HCT116 (cell line): ENCODE measurements at regions not wholly inside any gene's neighbourhood (a gene's known extent, or its start where the extent isn't known, plus 50 kb on each side); places are given as distances from the start of the nearest gene placed in this dataset.

Experiments
- ATAC-seq: fragments of 200-7000 bp; cut with Tn5 transposase; 2 replicates; pipeline ENCODE4 v1.9.1; 2020; ENCODE audit warnings: mild to moderate bottlenecking, moderate library complexity
- BruUV-seq: library from RNA; stranded (reverse); fragments of 400-500 nt; replicated peaks from 2 replicates; lab custom pipeline; 2021; lab: Mats Ljungman, UMichigan
- CTCF ChIA-PET: fragments of 300-600 bp; sonication (Branson Sonifier 250); formaldehyde crosslinking; loops from one replicate; lab custom pipeline; 2021; ENCODE audit warnings: antibody characterized with exemption; lab: Charles Lee
- POLR2A ChIA-PET: fragments of 300-600, 350-600 bp; sonication (Branson Sonifier 250); formaldehyde crosslinking; loops from one replicate; lab custom pipeline; 2021; ENCODE audit warnings: antibody characterized with exemption; lab: Charles Lee
- RAD21 ChIA-PET, 2 experiments: fragments of 300-600 bp; sonication (Branson Sonifier 250); formaldehyde crosslinking; loops; one replicate each; lab custom pipeline; 2023; ENCODE audit warnings: low total read pairs in 2 of 2; ENCODE audit not compliant: uncharacterized antibody in 2 of 2, unreplicated experiment in 2 of 2, low non-redundant PET in 1 of 2; lab: Charles Lee
- DNase-seq: peaks from one replicate; pipeline ENCODE4 v3.0.0-alpha.2; 2010; ENCODE audit warnings: low read depth, low spot score
- H2AFZ ChIP-seq: fragments of 200-600 bp; shearing (Covaris generic), sonication (generic); 2 replicates; pipeline ENCODE4 v1.6.1; 2017; ENCODE audit warnings: low read depth, mixed run types, mixed read lengths, antibody characterized with exemption, low read length; ENCODE audit not compliant: poor library complexity, severe bottlenecking
- H3K27ac ChIP-seq: 2 replicates; pipeline ENCODE4 v1.5.1; 2012; ENCODE audit warnings: low read depth, low read length
- H3K27me3 ChIP-seq: fragments of 200-600 bp; sonication (generic); 2 replicates; pipeline ENCODE4 v1.6.1; 2016; ENCODE audit warnings: mixed run types, low read length, mixed read lengths; ENCODE audit not compliant: insufficient read depth
- H3K36me3 ChIP-seq, 2 experiments: fragments of 200-500 bp in 1 of 2; fragments of 200-600 bp in 1 of 2; sonication (Bioruptor generic) in 1 of 2; sonication (generic) in 1 of 2; 2 replicates each; pipeline versions ENCODE4 v1.5.1 to v1.6.1; 2014 to 2016; ENCODE audit warnings: low read length in 2 of 2, inconsistent platforms in 1 of 2, mixed read lengths in 1 of 2, mixed run types in 1 of 2; ENCODE audit not compliant: insufficient read depth in 2 of 2, control insufficient read depth in 1 of 2
- H3K4me1 ChIP-seq, 2 experiments: fragments of 200-600 bp in 1 of 2; sonication (generic) in 1 of 2; 2 replicates each; pipeline versions ENCODE4 v1.5.1 to v1.6.1; 2012 to 2017; ENCODE audit warnings: low read length in 2 of 2, inconsistent platforms in 1 of 2, mild to moderate bottlenecking in 1 of 2, mixed read lengths in 1 of 2, mixed run types in 1 of 2, moderate library complexity in 1 of 2; ENCODE audit not compliant: insufficient read depth in 2 of 2, control insufficient read depth in 1 of 2
- H3K4me2 ChIP-seq: fragments of 200-600 bp; sonication (generic); 2 replicates; pipeline ENCODE4 v1.6.1; 2017; ENCODE audit warnings: mixed run types, low read length, mixed read lengths
- H3K4me3 ChIP-seq, 2 experiments: fragments of 200-600 bp in 1 of 2; sonication (generic) in 1 of 2; replicated peaks in 1 of 2; 2 replicates each; pipeline ENCODE4 v1.5.1; 2011 to 2016; ENCODE audit warnings: low read length in 2 of 2, control low read depth in 1 of 2, low read depth in 1 of 2, mild to moderate bottlenecking in 1 of 2, mixed read lengths in 1 of 2, mixed run types in 1 of 2
- H3K79me2 ChIP-seq: fragments of 200-600 bp; sonication (generic); 2 replicates; pipeline ENCODE4 v1.6.1; 2017; ENCODE audit warnings: mild to moderate bottlenecking, mixed run types, low read length, moderate library complexity, mixed read lengths; ENCODE audit not compliant: insufficient read depth
- H3K9ac ChIP-seq: fragments of 200-600 bp; sonication (generic); 2 replicates; pipeline ENCODE4 v1.6.1; 2016; ENCODE audit warnings: low read length, mixed read lengths
- H3K9me2 ChIP-seq: fragments of 200-600 bp; sonication (generic), shearing (Covaris generic); 2 replicates; pipeline ENCODE4 v1.6.1; 2017; ENCODE audit warnings: mixed run types, mild to moderate bottlenecking, moderate library complexity; ENCODE audit not compliant: insufficient read depth
- H3K9me3 ChIP-seq, 2 experiments: fragments of 200-500 bp in 1 of 2; fragments of 200-600 bp in 1 of 2; sonication (Bioruptor generic) in 1 of 2; sonication (generic) in 1 of 2; 2 replicates each; pipeline ENCODE4 v1.6.1; 2014 to 2017; ENCODE audit warnings: low read length in 2 of 2, mixed read lengths in 2 of 2, inconsistent platforms in 1 of 2, low read depth in 1 of 2, mild to moderate bottlenecking in 1 of 2, mixed run types in 1 of 2, moderate library complexity in 1 of 2; ENCODE audit not compliant: control insufficient read depth in 1 of 2, insufficient read depth in 1 of 2
- H4K20me1 ChIP-seq: fragments of 200-600 bp; sonication (generic), shearing (Covaris generic); 2 replicates; pipeline ENCODE4 v1.6.1; 2017; ENCODE audit warnings: mixed run types, mild to moderate bottlenecking, moderate library complexity; ENCODE audit not compliant: insufficient read depth
- CEBPB ChIP-seq: IDR thresholded peaks from 2 replicates; pipeline ENCODE4 v1.6.1; 2012; ENCODE audit warnings: low read depth
- CTCF ChIP-seq, 3 experiments: fragments of 200-600 bp in 1 of 3; sonication (generic) in 1 of 3; IDR thresholded peaks in 2 of 3; conservative IDR thresholded peaks in 1 of 3; 2 replicates each; pipeline ENCODE4 v1.5.1; 2012 to 2017; ENCODE audit warnings: low read depth in 2 of 3, low read length in 2 of 3, antibody characterized with exemption in 1 of 3, borderline replicate concordance in 1 of 3, control low read depth in 1 of 3, mild to moderate bottlenecking in 1 of 3, mixed read lengths in 1 of 3, mixed run types in 1 of 3, moderate library complexity in 1 of 3; ENCODE audit not compliant: insufficient read depth in 1 of 3
- EGR1 ChIP-seq: IDR thresholded peaks from 2 replicates; pipeline ENCODE4 v1.6.1; 2012; ENCODE audit warnings: low read depth
- EZH2 ChIP-seq: fragments of 200-600 bp; sonication (generic); IDR thresholded peaks from 2 replicates; pipeline ENCODE4 v1.6.1; 2017; ENCODE audit warnings: antibody characterized with exemption, mixed run types
- FOSL1 ChIP-seq: IDR thresholded peaks from 2 replicates; pipeline ENCODE4 v1.6.1; 2012; ENCODE audit warnings: low read depth
- MAX ChIP-seq: IDR thresholded peaks from 2 replicates; pipeline ENCODE4 v1.6.1; 2012
- POLR2A ChIP-seq: IDR thresholded peaks from 2 replicates; pipeline ENCODE4 v1.7.0; 2011; ENCODE audit warnings: borderline replicate concordance; ENCODE audit not compliant: insufficient read depth, insufficient read length; ENCODE audit errors: extremely low read depth
- REST ChIP-seq: IDR thresholded peaks from 2 replicates; pipeline ENCODE4 v1.6.1; 2012; ENCODE audit warnings: low read depth
- SRF ChIP-seq: IDR thresholded peaks from 2 replicates; pipeline ENCODE4 v1.6.1; 2012; ENCODE audit warnings: low read depth
- TCF7L2 ChIP-seq: IDR thresholded peaks from 2 replicates; pipeline ENCODE4 v1.7.0; 2011; ENCODE audit warnings: borderline replicate concordance, inconsistent platforms; ENCODE audit not compliant: insufficient read depth, insufficient read length; ENCODE audit errors: extremely low read depth
- YY1 ChIP-seq: IDR thresholded peaks from 2 replicates; pipeline ENCODE4 v1.6.1; 2011; ENCODE audit warnings: low read length, low read depth, moderate library complexity, mild to moderate bottlenecking; ENCODE audit not compliant: insufficient replicate concordance; ENCODE audit errors: extremely low read depth
- intact Hi-C: fragments of 100-400 bp; cut with micrococcal nuclease; formaldehyde crosslinking; loops from 2 replicates; pipeline ENCODE4 v1.10.0; 2022

GRCh38 chr2:128401680-128402079, 83.0 kb upstream of the HS6ST1 start:
- CTCF ChIA-PET, result interaction anchor here (1.2 kb wide), 1 partner anchor 14 kb away, joined by 3 read pairs; no protein-coding TSS in a partner anchor
- Histone ChIP-seq H3K4me2 (no peak overlapping the region), H3K9ac (no peak overlapping the region), H3K4me1 (no peaks in the 10 kb centered on the region), H3K79me2 (no peaks in the 10 kb centered on the region), H3K36me3 (no peaks in the 10 kb centered on the region), H3K9me3 (no peaks in the 10 kb centered on the region), H3K4me3 (no peak overlapping the region), H3K9me2 (no peaks in the 10 kb centered on the region), H2AFZ (no peak overlapping the region), H3K27ac (no peak overlapping the region), H4K20me1 (no peaks in the 10 kb centered on the region), H3K27me3 (no peaks in the 10 kb centered on the region)
- RAD21 ChIA-PET, result no interaction called here
- TF ChIP-seq CEBPB, result no peak
- TF ChIP-seq EGR1, result no peak
- TF ChIP-seq POLR2A, result no peak
- TF ChIP-seq EZH2, result no peak
- TF ChIP-seq CTCF (IDR thresholded peaks at IDR 0.05 in 2 of 3, conservative IDR thresholded peaks at IDR 0.05 in 1 of 3; ENCODE audit: borderline replicate concordance in 1 of 3, insufficient read depth in 1 of 3, low read depth in 2 of 3, low read length in 2 of 3), result no peak
- TF ChIP-seq TCF7L2, result no peak
- no peak for TF ChIP-seq FOSL1
- no peak for TF ChIP-seq SRF
- TF ChIP-seq YY1, result no peak
- TF ChIP-seq REST, result no peak
- no peak for TF ChIP-seq MAX
- POLR2A ChIA-PET, result no interaction called here
- DNase-seq (no peak), ATAC-seq (no peak)
- intact Hi-C loops, result no loop called here
- no TSS peak for BruUV-seq
